Suprapubic skin (tissue), 4 donors: ENCODE measurements at regions not wholly inside any gene's neighbourhood (a gene's known extent, or its start where the extent isn't known, plus 50 kb on each side); places are given as distances from the start of the nearest gene placed in this dataset.

ENCODE experiments used
- EP300 ChIP-seq: sonication (generic); formaldehyde crosslinking; IDR thresholded peaks from one replicate; pipeline ENCODE4 v1.6.1; 2017; ENCODE audit warnings: antibody characterized with exemption
- POLR2A ChIP-seq, 2 donors: fragments of 450-650 bp; IDR thresholded peaks; one replicate each; pipeline ENCODE4 v1.6.1; 2017; ENCODE audit warnings: antibody characterized with exemption in 2 of 2, mild to moderate bottlenecking in 2 of 2, moderate library complexity in 2 of 2
- POLR2AphosphoS5 ChIP-seq, 3 donors: sonication (generic); formaldehyde crosslinking; IDR thresholded peaks; one replicate each; pipeline ENCODE4 v1.6.1; 2017; ENCODE audit warnings: antibody characterized with exemption in 3 of 3
- TF ChIP-seq, protein P1 (sequence below), 2 donors: fragments of 200-600 bp in 1 of 2; fragments of 450-650 bp in 1 of 2; sonication (generic) in 1 of 2; IDR thresholded peaks; one replicate each; pipeline ENCODE4 v1.5.1; 2016 to 2019; ENCODE audit warnings: antibody characterized with exemption in 2 of 2, mild to moderate bottlenecking in 1 of 2, moderate library complexity in 1 of 2

DNA sequence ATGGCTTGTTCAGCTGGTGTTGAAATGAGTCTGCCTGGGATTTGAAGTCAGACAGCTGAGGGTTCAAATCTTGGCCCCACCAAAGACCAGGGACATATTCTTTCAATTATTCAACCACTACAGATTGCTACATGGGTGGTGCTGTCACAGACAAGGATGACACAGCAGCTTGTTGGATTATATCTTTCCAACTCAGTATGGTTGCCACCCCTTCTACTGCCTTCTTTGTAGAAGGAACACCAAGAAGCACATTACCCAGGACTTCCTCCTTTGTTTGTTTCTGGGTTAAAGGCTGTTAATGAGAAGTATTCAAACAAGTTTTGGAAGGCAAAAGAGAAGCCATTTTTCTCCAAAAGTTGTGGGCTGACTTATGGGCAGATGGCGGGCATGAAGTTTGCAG, 78.6 kb downstream of the COPRS start:
- TF ChIP-seq, protein P1, sequence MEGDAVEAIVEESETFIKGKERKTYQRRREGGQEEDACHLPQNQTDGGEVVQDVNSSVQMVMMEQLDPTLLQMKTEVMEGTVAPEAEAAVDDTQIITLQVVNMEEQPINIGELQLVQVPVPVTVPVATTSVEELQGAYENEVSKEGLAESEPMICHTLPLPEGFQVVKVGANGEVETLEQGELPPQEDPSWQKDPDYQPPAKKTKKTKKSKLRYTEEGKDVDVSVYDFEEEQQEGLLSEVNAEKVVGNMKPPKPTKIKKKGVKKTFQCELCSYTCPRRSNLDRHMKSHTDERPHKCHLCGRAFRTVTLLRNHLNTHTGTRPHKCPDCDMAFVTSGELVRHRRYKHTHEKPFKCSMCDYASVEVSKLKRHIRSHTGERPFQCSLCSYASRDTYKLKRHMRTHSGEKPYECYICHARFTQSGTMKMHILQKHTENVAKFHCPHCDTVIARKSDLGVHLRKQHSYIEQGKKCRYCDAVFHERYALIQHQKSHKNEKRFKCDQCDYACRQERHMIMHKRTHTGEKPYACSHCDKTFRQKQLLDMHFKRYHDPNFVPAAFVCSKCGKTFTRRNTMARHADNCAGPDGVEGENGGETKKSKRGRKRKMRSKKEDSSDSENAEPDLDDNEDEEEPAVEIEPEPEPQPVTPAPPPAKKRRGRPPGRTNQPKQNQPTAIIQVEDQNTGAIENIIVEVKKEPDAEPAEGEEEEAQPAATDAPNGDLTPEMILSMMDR (IDR thresholded peaks at IDR 0.05) = no peak
- TF ChIP-seq POLR2A (IDR thresholded peaks at IDR 0.05) (no peak), EP300 (no peak), POLR2AphosphoS5 (IDR thresholded peaks at IDR 0.05) (no peak)
